ENCODE measurements at regions not wholly inside any gene's neighbourhood (a gene's known extent, or its start where the extent isn't known, plus 50 kb on each side); places are given as distances from the start of the nearest gene placed in this dataset.

GRCh38 chr7:47710201-47710935, 128.5 kb upstream of the TNS3 start:
- Histone ChIP-seq H3K9me3 (ENCODE audit: insufficient read depth in 2 of 2, low read depth in 1 of 2, low read length in 1 of 2) (no peaks in the 10 kb centered on the region), H3K4me2 (ENCODE audit: insufficient read depth in 1 of 2, low read depth in 2 of 2, low read length in 2 of 2) (no peak overlapping the region), H2BK12ac (ENCODE audit: low read depth, low read length) (no peak overlapping the region), H3K56ac (replicated peaks; ENCODE audit: insufficient read length, low read depth, low read length) (no peak overlapping the region), H4K5ac (ENCODE audit: insufficient read length, low read depth, low read length) (no peak overlapping the region), H3K4me1 (replicated peaks in 1 of 4; ENCODE audit: control insufficient read depth in 3 of 4, insufficient read depth in 4 of 4, low read length in 3 of 4) (no peaks in the 10 kb centered on the region), H3K36me3 (ENCODE audit: control insufficient read depth in 2 of 4, insufficient read depth in 4 of 4, low read length in 3 of 4) (no peaks in the 10 kb centered on the region), H2BK5ac (ENCODE audit: low read depth, low read length) (no peak overlapping the region), H3K79me1 (ENCODE audit: low read depth, low read length) (no peaks in the 10 kb centered on the region), H2BK120ac (replicated peaks; ENCODE audit: low read depth, low read length) (no peak overlapping the region), H3K27me3 (replicated peaks in 1 of 4; ENCODE audit: control insufficient read depth in 3 of 4, extremely low read depth in 1 of 4, insufficient read depth in 3 of 4, low read length in 3 of 4) (no peaks in the 10 kb centered on the region), H3K14ac (ENCODE audit: insufficient read length) (no peak overlapping the region), H4K8ac (ENCODE audit: extremely low read depth, insufficient read depth, low read length) (no peak overlapping the region), H2BK15ac (ENCODE audit: low read length) (no peak overlapping the region), H2AK5ac (ENCODE audit: low read depth, low read length) (no peak overlapping the region), H2BK20ac (ENCODE audit: low read length) (no peak overlapping the region), H4K20me1 (replicated peaks in 1 of 2; ENCODE audit: control insufficient read depth in 1 of 2, insufficient read depth in 2 of 2, low read length in 2 of 2) (no peaks in the 10 kb centered on the region), H3K23me2 (ENCODE audit: low read depth, low read length) (no peaks in the 10 kb centered on the region), H3K9ac (replicated peaks in 1 of 4; ENCODE audit: extremely low read depth in 1 of 4, low read depth in 3 of 4, low read length in 3 of 4) (no peak overlapping the region), H3K23ac (ENCODE audit: insufficient read length) (no peak overlapping the region), H3K4ac (replicated peaks; ENCODE audit: insufficient read length, low read depth, low read length) (no peak overlapping the region), H3K79me2 (ENCODE audit: control insufficient read depth in 1 of 2, insufficient read depth in 2 of 2, low read length in 2 of 2) (no peaks in the 10 kb centered on the region), H4K91ac (replicated peaks; ENCODE audit: insufficient read length, low read length) (no peak overlapping the region), H3K27ac (ENCODE audit: low read depth, low read length) (no peak overlapping the region), H3K4me3 (ENCODE audit: extremely low read depth in 1 of 4, insufficient read depth in 2 of 4, low read depth in 3 of 4, low read length in 4 of 4) (no peak overlapping the region), H2AFZ (ENCODE audit: low read length) (no peak overlapping the region), H3K18ac (ENCODE audit: extremely low read depth, low read length) (no peak overlapping the region)
- no peak for TF ChIP-seq MAFK (IDR thresholded peaks at IDR 0.05; ENCODE audit: low read depth, low read length)
- no peak for DNase-seq (ENCODE audit: low read depth in 1 of 2, low spot score in 2 of 2)
- no peak for FAIRE-seq
- 82% methylated on average over 15 of the region's 15 CpGs; no CpG with 5 or more reads in 1 of the 2 experiments for WGBS, 2 experiments (ENCODE audit: extremely low coverage in 1 of 2, insufficient coverage in 1 of 2, insufficient read length in 1 of 2, insufficient replicate concordance in 2 of 2, low coverage in 1 of 2, low lambda C conversion rate in 2 of 2, missing lambda C conversion rate in 1 of 2)
- ChIA-PET CTCF (ENCODE audit: partially characterized antibody) (interaction anchor here (0.8 to 1.3 kb wide), 3 partner anchors 10 to 81 kb away, joined by 3 read pairs; no protein-coding TSS in a partner anchor), POLR2A (ENCODE audit: partially characterized antibody) (no interaction called here)
